Testis (tissue), 2 donors: ENCODE measurements at regions not wholly inside any gene's neighbourhood (a gene's known extent, or its start where the extent isn't known, plus 50 kb on each side); places are given as distances from the start of the nearest gene placed in this dataset.

Source experiments
- DNase-seq: peaks from one replicate; pipeline ENCODE4 v3.0.0-alpha.2; 2019
- H3K27ac ChIP-seq, 2 donors: fragments of 200-600 bp; sonication (generic); one replicate each; pipeline ENCODE4 v1.5.1; 2019
- H3K27me3 ChIP-seq: fragments of 200-600 bp; sonication (generic); one replicate; pipeline ENCODE4 v1.5.1; 2019
- H3K36me3 ChIP-seq: fragments of 200-600 bp; sonication (generic); one replicate; pipeline ENCODE4 v1.5.1; 2017; ENCODE audit warnings: low read depth; ENCODE audit errors: missing control alignments
- H3K4me1 ChIP-seq: fragments of 200-600 bp; sonication (generic); one replicate; pipeline ENCODE4 v1.5.1; 2019
- H3K4me3 ChIP-seq, 2 donors: fragments of 200-600 bp; sonication (generic); one replicate each; pipeline ENCODE4 v1.5.1; 2017 to 2019
- H3K9me3 ChIP-seq: fragments of 200-600 bp; sonication (generic); one replicate; pipeline ENCODE4 v1.5.1; 2017
- CTCF ChIP-seq, 3 experiments: fragments of 450-650 bp in 2 of 3; fragments of 200-600 bp in 1 of 3; sonication (generic) in 1 of 3; IDR thresholded peaks; one replicate each; pipeline ENCODE4 v1.5.1; 2016 to 2019; ENCODE audit warnings: antibody characterized with exemption in 3 of 3, mild to moderate bottlenecking in 2 of 3, moderate library complexity in 1 of 3
- POLR2A ChIP-seq: fragments of 450-650 bp; IDR thresholded peaks from one replicate; pipeline ENCODE4 v1.6.1; 2017; ENCODE audit warnings: antibody characterized with exemption, mild to moderate bottlenecking, moderate library complexity
- WGBS, 2 donors: methylation state at CpG; one replicate each; pipeline ENCODE4 v1.1.5; 2018; 5-methylcytosine and 5-hydroxymethylcytosine counted together
- intact Hi-C: fragments of 100-400 bp; cut with DNase I; formaldehyde crosslinking; loops from one replicate; pipeline ENCODE4 v1.15.1; 2023; ENCODE audit warnings: low total_unique reads

DNA sequence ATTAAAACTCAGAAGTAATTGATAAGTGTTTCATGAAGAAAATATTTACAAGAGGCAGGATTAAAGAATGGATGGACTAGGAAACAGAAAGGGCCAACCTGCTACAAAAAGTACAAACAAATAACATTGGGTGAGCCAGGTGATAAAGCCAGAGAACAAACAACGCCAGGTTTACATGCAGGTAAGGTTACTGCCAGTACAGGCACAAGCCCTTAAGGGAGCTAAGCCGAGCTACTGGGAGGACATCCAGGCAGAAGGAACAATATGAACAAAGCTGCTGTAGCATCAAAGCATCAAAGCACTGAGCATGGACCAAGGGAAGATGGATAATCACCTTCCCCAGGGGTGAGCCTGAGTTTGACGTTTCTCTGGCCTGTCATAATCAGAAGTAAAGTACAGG lies 380.7 kb downstream of the SEC16B start:
- Histone ChIP-seq H3K27ac (no peak overlapping the region), H3K9me3 (no peaks in the 10 kb centered on the region), H3K36me3 (no peaks in the 10 kb centered on the region), H3K4me1 (no peaks in the 10 kb centered on the region), H3K4me3 (no peak overlapping the region), H3K27me3 (no peaks in the 10 kb centered on the region)
- intact Hi-C loops = no loop called here
- DNase-seq = no peak
- TF ChIP-seq POLR2A (no peak), CTCF (IDR thresholded peaks at IDR 0.05) (no peak)
- 50 to 52% methylated on average over 3 of the region's 3 CpGs for WGBS, 2 donors

GRCh38 chr1:177586429-177586828 lies 383.4 kb downstream of the SEC16B start:
- no peak for TF ChIP-seq POLR2A
- no peak for TF ChIP-seq CTCF (IDR thresholded peaks at IDR 0.05)
- Histone ChIP-seq H3K4me1 (no peaks in the 10 kb centered on the region), H3K27me3 (no peaks in the 10 kb centered on the region), H3K4me3 (no peak overlapping the region), H3K36me3 (no peaks in the 10 kb centered on the region), H3K9me3 (no peaks in the 10 kb centered on the region), H3K27ac (no peak overlapping the region)
- WGBS, 2 donors = 86 to 90% methylated on average over 1 of the region's 1 CpG
- intact Hi-C loops = no loop called here
- no peak for DNase-seq

- H3K9me3 ChIP-seq = no peaks in the 10 kb centered on the region
- no peaks in the 10 kb centered on the region for H3K27me3 ChIP-seq
- TF ChIP-seq POLR2A = no peak
- TF ChIP-seq CTCF (IDR thresholded peaks at IDR 0.05) = no peak
- no peaks in the 10 kb centered on the region for H3K4me1 ChIP-seq
- intact Hi-C loops = no loop called here
- no peak overlapping the region for H3K27ac ChIP-seq
- no peak for DNase-seq
- H3K4me3 ChIP-seq = no peak overlapping the region
- H3K36me3 ChIP-seq = no peaks in the 10 kb centered on the region
- 46 to 57% methylated on average over 3 of the region's 3 CpGs for WGBS, 2 donors
Observed at GRCh38 chr1:177585302-177586220, 384.3 kb downstream of the SEC16B start.

DNA sequence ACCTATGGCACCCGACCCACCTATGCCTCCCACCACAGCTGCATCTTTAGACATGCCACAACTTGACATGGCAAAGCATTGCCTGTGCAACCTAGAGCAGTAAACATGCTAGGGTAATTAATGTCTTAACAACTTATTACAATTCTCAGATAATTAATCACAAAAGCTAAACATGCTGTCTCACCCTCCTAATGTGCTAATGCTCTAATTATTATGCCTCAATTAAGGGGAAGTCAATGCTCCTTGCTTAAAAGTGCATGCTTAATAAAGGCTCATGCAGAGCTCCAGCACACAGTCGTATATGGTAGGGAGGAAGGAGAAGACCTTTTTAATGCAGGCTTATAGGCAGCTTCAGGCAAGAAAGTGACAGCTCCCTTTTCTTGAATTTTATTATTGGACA lies 396.0 kb downstream of the SEC16B start:
- DNase-seq = no peak
- H3K4me3 ChIP-seq = no peak overlapping the region
- WGBS, 2 donors = 88 to 91% methylated on average over 2 of the region's 2 CpGs

More for the DNA sequence above, 396.0 kb downstream of the SEC16B start:
- H3K9me3 ChIP-seq = no peaks in the 10 kb centered on the region
- no peak overlapping the region for H3K27ac ChIP-seq
- no peaks in the 10 kb centered on the region for H3K4me1 ChIP-seq
- no peaks in the 10 kb centered on the region for H3K36me3 ChIP-seq
- intact Hi-C loops = no loop called here
- no peak for TF ChIP-seq CTCF (IDR thresholded peaks at IDR 0.05)
- TF ChIP-seq POLR2A = no peak
- H3K27me3 ChIP-seq = no peaks in the 10 kb centered on the region
